HG03066 (cell line): ENCODE measurements at regions not wholly inside any gene's neighbourhood (a gene's known extent, or its start where the extent isn't known, plus 50 kb on each side); places are given as distances from the start of the nearest gene placed in this dataset.
A peak's percentile ranks its signal among the peaks of the same experiment; 100 is the strongest.
"Not testable (repeated sequence)": the region's sequence is repeated elsewhere in the genome, so short reads cannot be mapped to it uniquely, and the experiment has no call there.

ENCODE experiments used
- ATAC-seq: cut with Tn5 transposase; IDR thresholded peaks from one replicate; pipeline ENCODE4 v1.9.1; 2021; ENCODE audit warnings: low read depth; ENCODE audit not compliant: unreplicated experiment

DNA sequence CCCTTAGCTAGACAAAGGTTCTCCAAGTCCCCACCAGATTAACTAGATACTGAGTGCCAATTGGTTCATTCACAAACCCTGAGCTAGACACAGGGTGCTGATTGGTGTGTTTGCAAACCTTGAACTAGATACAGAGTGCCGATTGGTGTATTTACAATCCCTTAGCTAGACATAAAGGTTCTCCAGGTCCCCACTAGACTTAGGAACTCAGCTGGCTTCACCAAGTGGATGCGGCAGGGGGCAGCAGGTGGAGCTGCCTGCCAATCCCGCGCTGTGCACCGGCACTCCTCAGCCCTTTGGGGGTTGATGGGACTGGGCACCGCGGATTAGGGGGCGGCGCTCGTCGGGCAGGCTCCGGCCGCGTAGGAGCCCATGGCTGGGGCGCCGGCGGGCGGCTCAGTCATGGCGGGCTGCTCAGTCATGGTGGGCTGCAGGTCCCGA lies 157.6 kb downstream of the KLRB1 start:
- ATAC-seq = not testable (repeated sequence)

DNA sequence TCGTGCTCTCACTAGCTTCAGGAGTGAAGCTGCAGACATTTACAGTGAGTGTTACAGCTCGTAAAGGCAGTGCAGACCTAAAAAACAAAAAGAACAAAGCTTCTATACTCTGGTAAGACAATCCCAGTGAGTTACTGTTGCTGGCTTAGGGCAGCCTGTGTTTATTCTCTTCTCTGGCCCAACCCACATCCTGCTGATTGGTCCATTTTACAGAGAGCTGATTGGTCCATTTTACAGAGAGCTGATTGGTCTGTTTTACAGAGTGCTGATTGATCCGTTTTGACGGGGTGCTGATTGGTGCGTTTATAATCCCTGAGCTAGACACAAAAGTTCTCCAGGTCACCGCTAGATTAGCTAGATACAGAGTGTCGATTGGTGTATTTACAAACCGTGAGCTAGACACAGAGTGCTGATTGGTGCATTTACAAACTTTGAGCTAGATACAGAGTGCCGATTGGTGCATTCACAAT lies 158.0 kb downstream of the KLRB1 start:
- not testable (repeated sequence) for ATAC-seq

DNA sequence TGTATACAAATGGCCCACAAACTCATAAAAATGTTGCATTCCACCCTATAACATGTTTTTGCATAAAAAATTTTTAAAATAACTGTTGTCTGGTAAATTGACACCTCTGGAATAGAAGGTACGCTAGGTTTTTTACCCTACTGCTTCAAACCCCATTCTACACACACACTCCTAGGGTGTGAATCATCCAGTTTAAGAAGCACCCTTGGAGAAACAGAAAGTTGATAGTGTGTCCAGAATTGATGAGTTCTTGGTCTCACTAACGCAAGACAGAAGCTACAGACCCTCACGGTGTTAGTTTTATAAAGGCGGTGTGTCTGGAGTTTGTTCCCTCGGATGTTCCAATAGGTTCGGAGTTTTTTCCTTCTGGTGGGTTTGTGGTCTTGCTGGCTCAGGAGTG lies 158.5 kb downstream of the KLRB1 start:
- no peak for ATAC-seq

DNA sequence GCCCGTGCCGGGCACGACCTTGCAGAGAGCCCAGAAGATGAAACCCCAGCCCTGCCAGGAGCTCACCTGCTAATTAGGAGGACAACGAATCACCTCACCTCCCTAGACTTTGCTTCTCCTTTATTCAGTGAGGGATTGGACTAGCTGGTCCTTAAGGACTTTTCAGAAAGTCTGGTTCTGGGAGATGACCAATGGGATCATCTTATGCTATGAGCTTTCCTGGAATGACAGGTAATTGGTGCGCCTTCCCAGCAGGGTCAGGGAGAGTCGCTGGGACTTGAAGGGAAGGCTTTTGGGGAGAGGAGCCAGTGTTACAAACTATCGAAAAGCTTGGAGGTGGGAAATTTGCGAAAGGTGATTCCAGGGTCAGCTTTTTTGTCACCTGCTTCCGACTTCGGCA lies 159.1 kb downstream of the KLRB1 start:
- not testable (repeated sequence) for ATAC-seq

DNA sequence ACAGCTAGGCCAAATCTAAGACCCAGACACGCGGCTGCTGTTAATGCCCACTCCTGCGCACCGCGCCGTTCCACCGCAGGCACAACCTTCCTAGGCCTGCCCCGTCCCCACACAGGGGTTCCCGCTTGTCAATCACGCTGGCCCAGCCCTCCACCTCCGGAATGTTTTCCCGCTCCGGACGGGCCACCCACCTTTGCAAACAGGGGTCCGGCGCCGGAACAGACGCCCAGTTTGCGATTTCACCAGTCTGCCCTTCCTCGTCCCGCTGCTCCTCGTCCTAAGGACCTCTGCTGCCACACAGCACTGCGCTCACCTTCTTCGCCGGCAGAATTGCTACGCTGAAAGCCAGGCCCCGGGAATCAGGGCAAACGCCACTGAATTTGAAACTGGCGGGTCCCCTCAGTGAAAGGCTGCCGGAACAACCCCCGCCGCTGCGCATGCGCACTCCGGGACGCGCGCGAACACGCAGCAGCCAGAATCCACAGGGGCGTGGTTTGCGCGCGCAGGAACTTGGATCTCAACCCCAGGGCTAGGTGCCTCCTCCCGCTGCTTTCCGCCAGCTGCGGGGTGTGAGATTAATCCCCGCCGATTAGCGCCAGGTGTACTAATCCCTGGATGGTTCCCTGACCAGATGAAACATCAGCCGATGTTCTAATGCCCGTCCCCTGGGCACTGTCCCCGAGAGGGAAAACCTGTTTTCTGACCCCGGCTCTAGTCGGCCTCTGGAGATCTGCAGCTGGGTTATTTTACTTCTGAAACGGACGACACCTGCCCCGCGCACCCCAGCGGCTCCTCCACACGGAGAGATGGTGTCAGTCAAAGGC lies 159.7 kb downstream of the KLRB1 start:
- ATAC-seq = peak; percentile 74

DNA sequence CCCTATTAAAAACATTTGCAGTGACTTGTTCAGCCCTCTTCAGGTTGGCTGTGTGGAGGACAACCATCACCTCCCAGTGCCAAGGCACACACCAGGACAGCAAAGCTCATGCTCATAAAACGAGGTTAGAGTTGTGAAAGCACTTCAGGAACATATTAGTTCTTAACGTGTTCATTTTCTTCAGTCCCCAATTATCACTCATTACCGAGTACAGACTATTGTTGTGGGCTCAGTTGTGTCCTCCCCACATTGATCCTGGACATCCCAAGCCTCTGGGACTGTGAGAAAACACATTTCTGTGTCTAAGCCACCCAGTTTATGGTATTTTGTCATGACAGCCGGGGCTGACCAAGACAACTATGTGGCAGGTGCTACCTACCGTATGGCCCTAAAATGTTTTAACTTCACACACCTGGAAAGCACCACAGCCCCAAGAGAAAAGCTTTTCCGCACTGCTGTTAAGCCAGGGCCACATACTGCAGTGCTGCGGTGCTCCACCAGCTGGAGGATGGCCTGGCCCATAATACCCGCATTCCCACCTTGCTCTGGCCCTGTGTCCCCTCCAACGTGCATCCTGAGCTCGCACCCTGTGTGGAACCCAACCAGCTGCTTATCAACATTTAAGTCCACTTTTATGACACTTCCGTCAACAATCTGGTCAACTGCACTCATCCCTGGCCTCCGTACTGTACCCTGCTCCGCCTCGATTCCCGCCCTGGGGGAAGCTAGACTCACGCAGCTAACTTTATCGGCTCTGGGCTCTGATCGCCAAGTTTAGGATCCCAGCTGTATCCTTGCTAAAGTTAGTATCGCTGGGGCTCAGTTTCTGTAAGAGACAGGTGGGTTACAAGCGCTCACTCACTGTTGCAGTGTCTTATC lies 160.6 kb downstream of the KLRB1 start:
- ATAC-seq = peak; percentile 26

DNA sequence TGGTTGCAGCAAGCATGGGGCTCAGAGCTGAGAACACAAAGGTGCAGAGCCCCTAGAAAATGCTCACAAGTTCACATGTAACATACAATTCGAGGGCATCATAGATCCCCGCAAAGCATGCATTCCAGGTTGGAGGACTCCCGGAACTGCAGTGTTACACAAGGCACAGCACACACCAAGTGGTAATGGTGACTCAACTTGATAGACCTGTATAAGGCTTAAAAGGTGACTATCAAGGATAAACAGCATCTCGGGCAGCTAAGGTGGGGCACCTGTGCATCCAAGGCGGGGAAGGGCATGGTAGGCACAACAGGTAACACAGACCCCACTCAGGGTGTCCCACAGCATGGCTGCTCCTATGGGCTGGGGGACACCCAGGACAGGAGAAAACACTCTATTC lies 167.3 kb downstream of the KLRB1 start:
- ATAC-seq = not testable (repeated sequence)

DNA sequence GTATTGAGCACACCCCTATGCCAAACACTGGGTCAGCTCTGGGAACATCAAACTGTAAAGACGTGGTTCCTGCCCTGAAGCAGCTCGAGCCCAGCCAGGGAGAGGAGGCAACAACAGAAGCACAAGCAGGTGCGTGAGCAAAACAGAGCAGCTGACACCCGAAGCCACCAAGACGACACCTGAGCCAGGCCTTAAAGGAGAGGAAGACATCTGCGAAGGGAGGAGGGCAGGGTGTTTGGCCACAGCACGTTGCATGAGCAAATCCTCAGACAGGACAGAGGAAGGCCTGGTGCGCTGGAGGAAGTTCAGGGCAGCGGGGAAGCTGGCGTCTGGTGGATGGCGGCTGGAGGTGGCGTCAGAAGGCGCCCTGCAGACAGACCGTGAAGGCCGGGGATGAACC lies 172.0 kb downstream of the KLRB1 start:
- not testable (repeated sequence) for ATAC-seq

DNA sequence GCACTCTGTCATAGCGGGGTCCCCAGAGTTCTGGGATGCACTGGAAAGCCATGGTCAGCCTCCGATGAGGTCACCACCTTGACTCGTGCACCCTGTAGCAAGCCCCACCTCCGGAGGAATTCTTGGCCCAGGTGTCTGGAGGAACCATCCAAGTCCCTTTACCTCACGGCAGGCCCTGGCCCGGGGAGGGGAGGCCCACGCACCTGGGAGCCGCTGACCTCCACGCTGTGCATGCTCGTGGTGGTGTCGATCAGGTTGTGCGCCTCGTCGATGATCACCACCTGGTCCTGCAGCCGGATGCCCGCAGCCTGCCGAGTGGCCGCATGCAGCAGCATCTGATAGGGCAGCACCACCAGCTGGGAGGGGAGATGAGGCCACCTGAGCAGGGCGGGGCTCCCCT lies 177.3 kb downstream of the KLRB1 start:
- not testable (repeated sequence) for ATAC-seq

DNA sequence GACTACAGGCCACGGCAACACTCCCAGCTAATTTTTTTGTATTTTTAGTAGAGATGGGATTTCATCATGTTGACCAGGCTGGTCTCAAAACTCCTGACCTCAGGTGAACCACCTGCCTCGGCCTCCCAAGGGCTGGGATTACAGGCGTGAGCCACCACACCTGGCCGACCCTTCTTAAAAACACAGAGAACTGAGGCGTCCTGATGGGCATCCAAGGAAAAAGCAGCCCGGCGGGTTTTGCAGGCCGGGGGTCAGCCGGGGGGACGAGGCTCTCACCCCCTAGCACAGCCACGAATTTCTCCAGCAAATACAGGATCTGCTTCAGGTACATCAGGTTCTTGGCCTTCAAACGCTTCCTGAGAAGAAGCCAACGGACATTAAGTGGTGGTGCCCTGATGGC lies 178.9 kb downstream of the KLRB1 start:
- not testable (repeated sequence) for ATAC-seq

DNA sequence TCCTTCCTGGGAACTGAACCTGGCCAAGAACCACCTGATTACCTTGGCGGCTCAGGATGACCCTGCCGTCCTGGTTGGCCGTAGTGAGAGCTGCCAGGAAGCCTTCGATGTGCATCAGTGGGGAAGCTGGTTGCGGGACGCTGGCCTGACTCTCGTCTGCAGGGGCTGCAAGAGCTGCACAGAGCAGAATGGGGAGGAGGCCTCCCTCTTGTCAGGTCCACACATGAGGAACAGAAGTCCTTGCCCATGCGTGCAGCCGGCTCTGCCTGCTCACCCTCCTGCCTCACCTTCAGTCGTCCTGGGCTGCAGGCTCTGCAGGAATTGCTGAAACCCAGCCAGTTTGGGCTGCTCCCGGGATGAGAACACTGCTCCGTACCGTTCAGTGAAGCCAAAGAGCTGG lies 182.3 kb downstream of the KLRB1 start:
- not testable (repeated sequence) for ATAC-seq

DNA sequence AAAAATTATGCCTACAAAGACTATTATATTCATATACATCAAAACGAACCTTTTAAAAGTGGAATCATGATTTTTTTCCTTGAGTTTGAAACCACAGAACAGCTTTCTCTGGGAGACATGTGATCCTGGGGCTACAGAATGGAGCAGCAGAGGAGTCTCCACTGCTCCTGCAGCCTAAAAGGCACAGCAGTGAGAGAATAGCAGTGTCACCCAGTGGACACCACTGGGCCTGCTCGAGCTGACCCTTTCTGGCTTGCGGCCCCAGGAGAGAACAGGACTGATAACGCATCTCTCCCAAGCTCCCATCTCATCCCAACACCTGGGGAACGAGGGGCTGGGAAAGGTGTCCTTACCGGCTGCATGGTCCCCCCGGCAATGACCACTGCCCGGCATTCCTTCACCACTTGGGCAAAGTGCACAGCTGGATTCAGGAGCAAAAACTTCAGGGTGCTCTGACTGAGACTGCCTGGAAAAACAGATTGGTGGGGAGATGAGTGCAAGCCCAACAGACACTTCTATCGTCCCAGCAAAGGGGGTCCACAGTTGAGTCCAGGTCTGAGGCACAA lies 183.5 kb downstream of the KLRB1 start:
- not testable (repeated sequence) for ATAC-seq

DNA sequence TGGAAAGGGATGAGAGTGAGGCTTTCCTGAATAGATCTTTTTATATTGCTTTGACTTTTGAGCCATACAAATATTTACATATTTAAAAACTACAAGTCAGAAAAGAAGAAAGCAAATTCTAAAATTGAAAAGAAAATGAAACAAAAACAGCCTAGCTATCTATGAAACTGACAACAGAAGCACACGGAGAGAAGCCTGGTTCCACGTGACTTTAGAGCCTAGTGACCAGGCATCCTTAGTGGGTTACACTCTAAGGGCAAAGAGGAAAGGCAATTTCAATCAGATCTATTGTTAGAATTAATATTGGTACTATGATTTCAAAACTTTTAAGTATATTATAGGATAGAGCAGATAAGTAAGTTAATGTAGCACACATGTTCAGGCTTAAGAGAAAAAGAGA lies 185.0 kb downstream of the KLRB1 start:
- not testable (repeated sequence) for ATAC-seq

DNA sequence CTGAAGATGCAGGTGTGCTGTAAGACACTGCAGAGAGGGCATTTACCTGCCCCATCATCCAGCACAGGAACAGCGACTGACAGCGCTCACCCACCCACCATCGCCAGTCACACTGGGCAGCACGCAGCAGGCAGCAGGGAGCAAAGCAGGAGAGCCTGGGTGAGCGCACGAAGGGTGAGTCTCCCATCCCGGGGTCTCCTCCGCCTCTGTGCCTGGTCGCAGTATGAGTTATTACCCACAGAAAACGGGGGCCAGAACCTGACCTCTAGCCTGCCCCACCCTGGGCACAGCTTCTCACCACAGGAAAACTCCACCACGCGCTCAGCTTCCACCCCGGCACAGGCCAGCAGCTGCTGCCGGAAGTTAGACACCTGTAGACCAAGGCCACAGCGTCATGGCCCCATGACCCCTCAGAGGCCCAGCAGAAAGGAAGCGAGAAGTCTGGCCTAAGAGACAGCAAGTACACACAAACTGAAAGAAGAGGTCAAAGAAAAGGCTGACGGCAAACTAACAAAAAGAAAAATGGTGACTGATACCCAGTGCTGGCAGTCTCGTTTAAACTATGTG lies 186.1 kb downstream of the KLRB1 start:
- not testable (repeated sequence) for ATAC-seq

DNA sequence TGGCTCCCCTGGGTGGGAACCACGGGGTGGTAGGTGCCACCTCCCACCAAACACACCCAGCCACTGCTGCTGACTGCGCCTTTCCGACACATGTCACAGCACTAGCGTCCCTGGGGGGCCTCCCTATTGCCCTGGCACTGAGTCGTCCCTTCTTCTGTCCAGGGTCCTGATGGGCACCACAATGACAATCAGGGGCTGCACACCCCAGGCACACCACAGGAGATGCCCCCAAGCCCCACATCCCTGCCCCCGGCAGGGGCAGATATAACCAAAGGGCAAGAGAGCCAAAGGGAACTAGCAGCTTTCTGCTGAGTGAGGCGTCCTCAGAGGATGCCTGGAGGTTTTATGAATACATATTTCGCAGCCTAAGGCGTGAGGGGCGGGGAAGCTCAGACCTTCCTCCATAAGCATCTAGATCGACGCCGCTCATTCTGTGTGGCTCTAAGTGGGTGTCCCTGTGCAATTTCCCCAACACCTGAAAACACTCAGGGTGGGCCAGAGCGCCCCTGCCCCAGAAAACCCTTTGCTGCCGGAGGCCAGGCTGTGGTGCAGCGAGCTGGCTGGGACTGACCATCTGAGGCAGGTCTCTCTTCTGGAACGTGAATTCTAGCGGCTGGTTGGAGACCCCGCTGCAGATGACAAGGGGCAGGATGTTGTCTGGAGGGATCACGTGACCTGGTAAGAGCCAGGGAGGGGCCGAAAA lies 186.7 kb downstream of the KLRB1 start:
- not testable (repeated sequence) for ATAC-seq

DNA sequence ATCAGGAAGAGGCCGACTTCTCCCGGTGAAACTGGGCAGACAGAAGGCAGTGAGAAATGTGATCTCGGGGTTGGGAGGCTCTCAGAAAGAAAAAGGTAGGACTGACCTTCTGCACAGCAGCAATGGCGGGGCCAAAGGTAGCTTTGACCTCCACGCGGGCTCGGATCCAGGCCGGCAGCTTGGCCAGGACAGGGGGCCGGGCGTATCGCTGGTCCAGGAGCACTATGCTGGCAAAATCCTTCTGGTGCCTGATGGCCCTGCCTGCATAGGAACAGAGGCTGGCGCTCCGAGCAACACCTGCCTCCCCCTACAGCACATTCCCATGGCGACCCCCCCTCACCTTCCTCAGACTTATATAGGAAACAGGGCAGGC lies 189.1 kb downstream of the KLRB1 start:
- ATAC-seq = not testable (repeated sequence)

DNA sequence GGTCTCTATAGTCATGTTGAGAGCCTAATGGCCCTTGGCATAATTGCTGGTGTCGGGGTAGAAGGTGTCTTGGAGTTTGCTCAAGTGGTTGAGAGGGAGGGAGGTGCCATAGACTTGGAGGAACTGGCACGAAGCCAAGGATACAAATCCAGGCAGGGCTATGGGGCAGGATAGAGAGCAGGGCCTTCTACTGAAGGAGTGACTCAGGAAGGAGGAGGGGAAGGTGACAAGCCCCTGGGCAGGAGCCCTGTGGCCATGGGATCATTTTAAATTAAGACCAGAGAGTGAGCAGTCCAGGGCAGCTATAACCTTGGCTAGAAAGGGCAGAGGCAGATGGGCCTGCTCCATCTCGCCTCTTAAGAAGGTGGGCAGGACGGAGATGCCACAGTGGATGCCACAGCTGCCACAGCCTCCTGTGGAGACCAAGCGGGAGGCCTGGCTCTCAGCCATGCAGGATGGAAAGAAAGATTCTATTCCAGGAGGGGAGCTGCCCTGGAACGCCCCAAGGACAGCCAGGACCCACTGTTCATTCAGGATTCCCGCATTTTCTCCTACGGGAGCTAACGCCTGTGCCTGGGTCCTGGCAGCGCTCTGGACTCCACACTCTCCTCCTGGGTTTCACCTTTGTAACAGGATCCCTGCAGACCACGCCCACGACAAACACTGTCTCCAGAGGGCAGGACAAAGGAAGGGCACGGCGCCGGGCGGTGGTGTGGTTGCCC lies 189.6 kb downstream of the KLRB1 start:
- not testable (repeated sequence) for ATAC-seq

DNA sequence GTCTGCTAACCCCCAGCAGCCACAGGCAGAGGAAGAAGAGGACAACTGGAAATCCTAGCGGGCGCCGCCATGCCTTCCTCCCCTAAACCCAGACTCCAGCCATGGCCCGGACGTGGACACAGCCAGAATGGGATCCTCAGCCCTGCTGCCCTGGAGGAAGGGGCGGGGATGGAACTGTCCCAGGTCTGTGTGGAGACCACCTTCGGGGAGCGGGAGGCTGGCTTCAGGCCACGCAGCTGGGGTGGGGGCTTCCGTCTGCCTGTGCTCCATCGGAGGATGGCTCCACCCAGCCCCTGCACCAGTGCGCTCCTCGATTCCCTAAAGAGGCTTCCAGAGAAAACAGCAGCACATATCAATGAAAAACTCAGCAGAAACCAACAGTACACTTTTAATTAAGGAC lies 190.4 kb downstream of the KLRB1 start:
- ATAC-seq = not testable (repeated sequence)

DNA sequence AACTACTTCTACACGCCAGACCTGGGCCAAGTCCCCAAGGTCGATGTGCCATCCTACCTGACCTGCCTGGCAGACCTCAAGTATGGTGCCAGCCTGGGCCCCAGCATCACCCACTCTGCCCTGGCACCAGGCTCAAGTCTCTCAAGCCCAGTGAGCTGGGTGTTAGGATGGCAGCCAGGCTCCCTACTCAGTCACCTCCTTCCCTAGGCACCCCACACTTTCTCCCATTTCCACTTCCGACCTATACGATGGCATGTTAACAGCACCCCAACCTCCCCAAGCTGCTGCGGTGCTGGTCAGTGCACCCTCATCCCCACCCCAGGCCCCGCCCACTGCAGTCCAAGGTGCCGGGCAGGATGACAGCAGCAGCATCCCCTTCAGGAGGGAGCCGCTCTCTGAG lies 191.4 kb downstream of the KLRB1 start:
- ATAC-seq = not testable (repeated sequence)
